Common myeloid progenitor, CD34-positive (primary cell): ENCODE measurements at regions not wholly inside any gene's neighbourhood (a gene's known extent, or its start where the extent isn't known, plus 50 kb on each side); places are given as distances from the start of the nearest gene placed in this dataset.

Experiments
- CTCF ChIA-PET: fragments of 350-600 bp; sonication (Branson Sonifier 250); formaldehyde crosslinking; loops from one replicate; lab custom pipeline; 2021; ENCODE audit warnings: antibody characterized with exemption; lab: Charles Lee
- POLR2A ChIA-PET: fragments of 350-600 bp; sonication (Branson Sonifier 250); formaldehyde crosslinking; loops from one replicate; lab custom pipeline; 2021; ENCODE audit warnings: antibody characterized with exemption; lab: Charles Lee
- DNase-seq, 3 donors: peaks; one replicate each; pipeline versions ENCODE4 v3.0.0 to v3.0.0-alpha.2; 2013
- H3K27ac ChIP-seq, 2 experiments: 1 replicate in 1 of 2; 2 replicates in 1 of 2; pipeline ENCODE4 v1.7.0; 2013; ENCODE audit warnings: inconsistent platforms in 2 of 2, low read length in 2 of 2, mild to moderate bottlenecking in 2 of 2, low read depth in 1 of 2, moderate library complexity in 1 of 2; ENCODE audit not compliant: severe bottlenecking in 2 of 2, insufficient read depth in 1 of 2, poor library complexity in 1 of 2
- H3K27me3 ChIP-seq, 5 experiments: replicated peaks in 2 of 5; 1 replicate in 3 of 5; 2 replicates in 2 of 5; pipeline versions ENCODE4 v1.6.1 to v1.7.0; 2013; ENCODE audit warnings: low read length in 4 of 5, mild to moderate bottlenecking in 2 of 5, moderate library complexity in 2 of 5, inconsistent platforms in 1 of 5; ENCODE audit not compliant: insufficient read depth in 5 of 5, control insufficient read depth in 4 of 5
- H3K36me3 ChIP-seq, 4 experiments: 1 replicate in 2 of 4; 2 replicates in 2 of 4; pipeline versions ENCODE4 v1.6.1 to v1.7.0; 2013; ENCODE audit warnings: low read length in 3 of 4, control low read depth in 1 of 4, mild to moderate bottlenecking in 1 of 4; ENCODE audit not compliant: control insufficient read depth in 4 of 4, insufficient read depth in 4 of 4
- H3K4me1 ChIP-seq, 4 experiments: 1 replicate in 3 of 4; 2 replicates in 1 of 4; pipeline versions ENCODE4 v1.6.1 to v1.7.1; 2013; ENCODE audit warnings: low read length in 3 of 4, mild to moderate bottlenecking in 3 of 4, control low read depth in 1 of 4, inconsistent platforms in 1 of 4, moderate library complexity in 1 of 4; ENCODE audit not compliant: control insufficient read depth in 4 of 4, insufficient read depth in 4 of 4; ENCODE audit errors: control extremely low read depth in 1 of 4
- H3K4me3 ChIP-seq, 7 experiments: 1 replicate in 4 of 7; 2 replicates in 3 of 7; pipeline versions ENCODE4 v1.5.1 to v1.7.0; 2013; ENCODE audit warnings: mild to moderate bottlenecking in 7 of 7, low read length in 6 of 7, moderate library complexity in 6 of 7, inconsistent platforms in 2 of 7, low read depth in 2 of 7, control low read depth in 1 of 7; ENCODE audit not compliant: insufficient read depth in 4 of 7, control insufficient read depth in 1 of 7; ENCODE audit errors: extremely low read depth in 1 of 7
- H3K9me3 ChIP-seq, 5 experiments: 1 replicate in 4 of 5; 2 replicates in 1 of 5; pipeline versions ENCODE4 v1.6.1 to v1.7.1; 2013; ENCODE audit warnings: low read length in 4 of 5, mild to moderate bottlenecking in 2 of 5, inconsistent platforms in 1 of 5, low read depth in 1 of 5, moderate library complexity in 1 of 5; ENCODE audit not compliant: control insufficient read depth in 4 of 5, insufficient read depth in 2 of 5; ENCODE audit errors: control extremely low read depth in 1 of 5
- WGBS: methylation state at CpG from one replicate; pipeline ENCODE4 v1.1.5; 2013; ENCODE audit not compliant: insufficient coverage; 5-methylcytosine and 5-hydroxymethylcytosine counted together

DNA sequence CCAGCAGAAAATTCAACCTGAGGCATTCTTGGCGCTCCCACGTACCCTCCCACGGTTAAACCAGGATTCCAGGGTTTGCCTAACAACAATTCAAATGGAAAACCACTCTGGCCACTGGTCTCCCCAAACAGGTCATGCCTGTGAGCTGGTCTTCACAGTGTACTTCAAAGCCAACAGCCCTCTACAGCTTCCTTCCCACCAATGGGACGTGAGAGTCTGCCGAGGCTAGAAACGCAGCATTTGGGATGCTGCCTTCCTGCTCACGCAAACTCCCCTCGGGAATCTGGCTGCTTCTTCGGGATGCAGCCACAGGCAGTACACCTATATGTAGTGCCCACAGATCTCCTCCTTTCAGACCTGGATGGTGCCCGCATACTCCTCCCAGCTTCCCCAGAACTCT lies 149.1 kb downstream of the KLHL28 start:
- 90% methylated on average over 7 of the region's 10 CpGs for WGBS
- Histone ChIP-seq H3K4me1 (no peaks in the 10 kb centered on the region), H3K36me3 (no peaks in the 10 kb centered on the region), H3K4me3 (no peak overlapping the region), H3K27me3 (peaks cover 0 to 6% (median 0%) of the 10 kb centered on the region in 5 experiments), H3K9me3 (no peaks in the 10 kb centered on the region), H3K27ac (no peak overlapping the region)
- DNase-seq, result no peak
- ChIA-PET POLR2A (no interaction called here), CTCF (no interaction called here)

DNA sequence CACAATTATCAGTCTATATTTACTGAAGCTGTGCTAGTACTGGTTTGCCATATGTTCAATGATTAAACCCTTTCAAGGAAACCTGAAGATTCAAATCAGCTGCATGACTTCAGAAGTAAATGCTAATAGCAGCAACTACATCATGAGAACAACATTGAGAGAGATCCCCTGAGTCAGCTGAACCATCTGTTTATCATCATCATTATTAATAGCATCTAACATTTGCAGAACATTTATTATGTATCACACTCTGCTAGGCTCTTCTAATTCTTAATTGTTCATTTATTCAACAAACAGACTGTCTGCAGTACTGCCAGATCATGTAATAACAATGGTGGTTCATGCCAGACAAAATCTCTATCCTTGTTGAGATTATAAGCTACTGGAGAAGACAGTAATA lies 157.4 kb downstream of the KLHL28 start:
- CTCF ChIA-PET, result interaction anchor here (0.9 to 1.5 kb wide), 2 partner anchors 9 to 11 kb away, joined by 3 read pairs; no protein-coding TSS in a partner anchor

DNA sequence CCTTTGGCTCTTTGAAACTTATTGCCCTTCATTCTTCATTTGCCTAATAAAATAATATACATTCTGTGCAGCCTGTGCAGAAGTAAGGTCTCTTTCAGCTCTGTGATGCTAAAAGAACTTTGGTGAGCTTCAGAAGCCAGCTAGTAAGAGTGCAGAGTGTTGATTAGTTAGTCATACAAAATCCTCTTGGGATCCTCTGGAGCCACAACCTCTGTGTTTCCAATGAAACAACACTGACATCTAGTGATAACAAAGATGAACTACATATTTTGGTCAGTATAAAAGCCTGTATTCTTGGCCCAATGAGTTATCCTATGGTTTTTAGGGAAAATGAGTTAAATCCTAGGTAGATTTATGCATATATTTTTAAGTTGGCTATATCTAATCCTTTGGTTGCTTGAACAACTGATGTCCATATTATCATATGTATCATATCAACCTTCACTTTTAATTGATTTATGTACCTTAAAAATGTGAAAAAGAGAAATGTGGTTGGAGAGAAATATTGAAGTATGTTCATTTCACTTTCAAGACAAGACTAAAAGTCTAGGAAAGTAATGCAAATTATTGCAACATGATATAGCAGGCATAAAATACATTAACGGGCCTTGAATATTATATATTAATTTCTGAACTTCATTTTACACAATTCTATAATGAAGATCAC lies 158.4 kb downstream of the KLHL28 start:
- CTCF ChIA-PET, result interaction anchor here (0.9 to 1.5 kb wide), 2 partner anchors 8 to 12 kb away, joined by 3 read pairs; no protein-coding TSS in a partner anchor
- no CpG with 5 or more reads among the region's 1 CpG for WGBS
- no peaks in the 10 kb centered on the region for H3K36me3 ChIP-seq

More for the DNA sequence above, 157.4 kb downstream of the KLHL28 start:
- no peak for DNase-seq
- Histone ChIP-seq H3K4me1 (no peaks in the 10 kb centered on the region), H3K9me3 (no peaks in the 10 kb centered on the region), H3K4me3 (no peak overlapping the region), H3K27ac (no peak overlapping the region), H3K36me3 (no peaks in the 10 kb centered on the region), H3K27me3 (peaks cover 0 to 2% (median 0%) of the 10 kb centered on the region in 5 experiments)
- POLR2A ChIA-PET, result no interaction called here

DNA sequence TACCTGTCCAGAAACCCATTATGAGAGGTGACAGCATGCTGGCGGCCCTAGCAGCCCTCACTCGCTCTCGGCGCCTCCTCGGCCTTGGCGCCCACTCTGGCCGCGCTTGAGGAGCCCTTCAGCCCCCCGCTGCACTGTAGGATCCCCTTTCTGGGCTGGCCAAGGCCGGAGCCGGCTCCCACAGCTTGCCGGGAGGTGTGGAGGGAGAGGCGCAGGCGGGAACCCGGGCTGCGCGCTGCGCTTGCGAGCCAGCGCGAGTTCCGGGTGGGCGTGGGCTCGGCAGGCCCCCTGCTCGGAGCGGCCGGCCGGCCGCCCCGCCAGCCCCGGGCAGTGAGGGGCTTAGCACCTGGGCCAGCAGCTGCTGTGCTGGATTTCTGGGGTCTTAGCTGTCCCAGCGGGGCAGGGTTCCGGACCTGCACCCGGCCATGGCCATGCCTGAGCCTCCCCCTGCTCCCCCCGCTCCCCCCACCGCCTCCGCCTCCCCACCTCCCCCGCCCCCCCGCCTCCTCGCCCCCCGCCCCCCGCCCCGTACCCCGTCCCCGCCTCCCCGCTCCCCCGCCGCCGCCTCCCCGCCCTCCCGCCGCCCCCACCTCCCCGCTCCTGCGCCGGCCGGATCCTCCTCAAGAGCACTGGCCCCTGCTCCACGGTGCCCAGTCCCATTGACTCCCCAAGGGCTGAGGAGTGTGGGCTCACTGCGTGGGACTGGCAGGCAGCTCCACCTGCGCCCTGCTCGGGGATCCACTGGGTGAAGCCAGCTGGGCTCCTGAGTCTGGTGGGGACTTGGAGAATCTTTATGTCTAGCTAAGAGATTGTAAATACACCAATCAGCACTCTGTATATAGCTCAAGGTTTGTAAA lies 163.1 kb downstream of the KLHL28 start:
- no peak for DNase-seq
- Histone ChIP-seq H3K27ac (no peak overlapping the region), H3K4me1 (no peaks in the 10 kb centered on the region), H3K27me3 (peaks cover 0 to 3% (median 2%) of the 10 kb centered on the region in 5 experiments), H3K4me3 (peak overlapping the region in 1 of 7 experiments; percentile 16), H3K9me3 (no peaks in the 10 kb centered on the region), H3K36me3 (no peaks in the 10 kb centered on the region)
- 90% methylated on average over 36 of the region's 60 CpGs for WGBS
- ChIA-PET POLR2A (no interaction called here), CTCF (no interaction called here)

More for the DNA sequence above, 158.4 kb downstream of the KLHL28 start:
- Histone ChIP-seq H3K9me3 (no peaks in the 10 kb centered on the region), H3K4me3 (no peak overlapping the region), H3K27ac (no peak overlapping the region), H3K27me3 (peaks cover 0 to 2% (median 0%) of the 10 kb centered on the region in 5 experiments), H3K4me1 (no peaks in the 10 kb centered on the region)
- DNase-seq, result peak; percentile 21 to 59 (median 46)
- POLR2A ChIA-PET, result no interaction called here

DNA sequence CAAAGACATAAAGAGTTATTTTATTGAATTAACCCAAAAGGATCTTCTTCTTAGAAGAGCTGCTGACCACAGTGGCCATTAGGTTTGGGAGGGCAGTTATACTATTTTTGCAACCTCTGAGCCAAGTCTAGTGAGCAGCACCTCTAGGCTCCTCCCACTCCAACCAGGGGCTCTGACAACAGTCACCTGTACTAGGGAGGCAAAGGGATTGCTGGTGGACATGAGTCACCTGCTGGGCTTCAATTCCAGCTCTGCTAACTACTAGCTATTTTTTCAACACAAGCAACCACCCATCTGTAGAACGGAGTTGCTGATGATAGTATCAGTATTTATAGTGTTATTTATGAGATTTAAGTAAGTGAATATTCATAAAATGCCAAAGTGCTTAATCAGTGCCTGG lies 166.0 kb downstream of the KLHL28 start:
- ChIA-PET POLR2A (no interaction called here), CTCF (interaction anchor here (0.8 kb wide), 1 partner anchor 8 kb away, joined by 3 read pairs; no protein-coding TSS in a partner anchor)
- no CpG with 5 or more reads among the region's 1 CpG for WGBS
- no peak overlapping the region for H3K4me3 ChIP-seq
- H3K27ac ChIP-seq, result no peak overlapping the region
- H3K27me3 ChIP-seq, result peaks cover 0 to 5% (median 2%) of the 10 kb centered on the region in 5 experiments
- no peaks in the 10 kb centered on the region for H3K4me1 ChIP-seq
- DNase-seq, result no peak
- no peaks in the 10 kb centered on the region for H3K36me3 ChIP-seq
- no peaks in the 10 kb centered on the region for H3K9me3 ChIP-seq

DNA sequence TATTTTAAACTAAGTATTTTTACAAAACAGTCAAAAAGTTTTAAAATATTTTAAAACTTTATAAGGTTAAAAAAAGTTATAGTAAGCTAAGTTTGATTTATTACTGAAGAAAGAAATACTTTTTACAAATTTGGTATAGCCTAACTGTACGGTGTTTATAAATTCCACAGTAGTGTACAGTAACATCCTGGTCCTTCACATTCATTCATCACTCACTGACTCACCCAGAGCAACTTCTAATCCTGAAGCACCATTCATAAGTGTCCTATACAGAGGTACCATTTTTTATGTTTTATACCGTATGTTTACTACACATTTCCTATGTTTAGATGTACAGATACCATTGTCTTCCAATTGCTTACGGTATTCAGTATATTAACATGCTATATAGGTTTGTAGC lies 170.0 kb downstream of the KLHL28 start:
- Histone ChIP-seq H3K27me3 (peaks cover 0 to 5% (median 0%) of the 10 kb centered on the region in 5 experiments), H3K27ac (no peak overlapping the region), H3K9me3 (no peaks in the 10 kb centered on the region), H3K4me3 (no peak overlapping the region), H3K36me3 (no peaks in the 10 kb centered on the region), H3K4me1 (no peaks in the 10 kb centered on the region)
- ChIA-PET CTCF (no interaction called here), POLR2A (no interaction called here)
- no peak for DNase-seq
- WGBS, result no CpG with 5 or more reads among the region's 3 CpGs

DNA sequence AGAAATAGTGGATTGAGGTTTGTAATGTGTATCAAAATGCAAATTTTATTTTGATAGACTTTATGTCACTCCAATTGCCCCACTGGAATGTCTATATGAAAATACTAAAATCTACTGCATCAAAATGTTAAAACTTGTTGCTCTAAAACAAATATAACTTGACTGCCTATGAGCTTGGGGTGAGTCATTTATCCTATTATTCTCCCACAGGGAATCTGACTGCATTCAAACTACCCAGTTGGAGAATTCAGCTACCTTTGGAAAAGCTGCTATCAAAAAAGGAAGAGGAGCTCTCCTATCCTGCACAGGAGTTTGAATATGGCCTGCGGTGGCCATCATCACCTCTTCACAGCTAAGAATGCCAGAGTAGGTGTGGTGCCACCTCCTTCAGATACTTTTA lies 173.1 kb downstream of the KLHL28 start:
- ChIA-PET CTCF (no interaction called here), POLR2A (no interaction called here)
- no CpG with 5 or more reads among the region's 1 CpG for WGBS
- no peaks in the 10 kb centered on the region for H3K9me3 ChIP-seq
- H3K27me3 ChIP-seq, result peaks cover 0 to 2% (median 0%) of the 10 kb centered on the region in 5 experiments
- H3K27ac ChIP-seq, result no peak overlapping the region
- no peaks in the 10 kb centered on the region for H3K36me3 ChIP-seq
- H3K4me1 ChIP-seq, result no peaks in the 10 kb centered on the region
- no peak overlapping the region for H3K4me3 ChIP-seq
- no peak for DNase-seq
